ENCODE measurements at regions not wholly inside any gene's neighbourhood (a gene's known extent, or its start where the extent isn't known, plus 50 kb on each side); places are given as distances from the start of the nearest gene placed in this dataset.

GRCh38 chr5:25150819-25151218 lies 506.0 kb upstream of the CDH10 start:
- no peak for TF ChIP-seq TAF1 (IDR thresholded peaks at IDR 0.05; ENCODE audit: borderline replicate concordance, low read depth, low read length)
- no peak for TF ChIP-seq POLR2AphosphoS5 (IDR thresholded peaks at IDR 0.05; ENCODE audit: low read depth, low read length)
